Mesendoderm (in vitro differentiated cells): ENCODE measurements at regions not wholly inside any gene's neighbourhood (a gene's known extent, or its start where the extent isn't known, plus 50 kb on each side); places are given as distances from the start of the nearest gene placed in this dataset.

Source experiments
- DNase-seq: peaks from one replicate; pipeline ENCODE4 v3.0.0; 2013
- H2AK5ac ChIP-seq: 2 replicates; pipeline ENCODE4 v1.6.1; 2013; ENCODE audit warnings: low read length, inconsistent platforms
- H2BK120ac ChIP-seq: 2 replicates; pipeline ENCODE4 v1.6.1; 2013; ENCODE audit warnings: low read depth, mild to moderate bottlenecking, low read length, moderate library complexity, mixed read lengths
- H2BK15ac ChIP-seq: replicated peaks from 2 replicates; pipeline ENCODE4 v1.6.1; 2013; ENCODE audit warnings: low read depth, mild to moderate bottlenecking, moderate library complexity
- H2BK5ac ChIP-seq: 2 replicates; pipeline ENCODE4 v1.6.1; 2013; ENCODE audit warnings: low read length, inconsistent platforms
- H3K18ac ChIP-seq: 2 replicates; pipeline ENCODE4 v1.6.1; 2013; ENCODE audit warnings: mild to moderate bottlenecking, low read length, mixed read lengths
- H3K23ac ChIP-seq: one replicate; pipeline ENCODE4 v1.6.1; 2013; ENCODE audit warnings: low read length
- H3K27ac ChIP-seq: 2 replicates; pipeline ENCODE4 v1.5.1; 2013; ENCODE audit warnings: low read depth, mild to moderate bottlenecking, inconsistent platforms, low read length, moderate library complexity
- H3K27me3 ChIP-seq: 2 replicates; pipeline ENCODE4 v1.6.1; 2013; ENCODE audit warnings: low read length, control low read depth, mild to moderate bottlenecking, inconsistent platforms; ENCODE audit not compliant: insufficient read depth, poor library complexity
- H3K36me3 ChIP-seq: 2 replicates; pipeline ENCODE4 v1.6.1; 2013; ENCODE audit warnings: low read length, inconsistent platforms; ENCODE audit not compliant: control insufficient read depth, insufficient read depth
- H3K4ac ChIP-seq: one replicate; pipeline ENCODE4 v1.6.1; 2013; ENCODE audit warnings: low read depth, mild to moderate bottlenecking, low read length, moderate library complexity
- H3K4me1 ChIP-seq: 2 replicates; pipeline ENCODE4 v1.6.1; 2013; ENCODE audit warnings: low read depth, low read length, inconsistent platforms; ENCODE audit not compliant: control insufficient read depth
- H3K4me2 ChIP-seq: 2 replicates; pipeline ENCODE4 v1.6.1; 2013; ENCODE audit warnings: low read length
- H3K4me3 ChIP-seq: 2 replicates; pipeline ENCODE4 v1.5.1; 2013; ENCODE audit warnings: mild to moderate bottlenecking, low read length
- H3K56ac ChIP-seq: one replicate; pipeline ENCODE4 v1.6.1; 2013; ENCODE audit warnings: low read length
- H3K79me1 ChIP-seq: 2 replicates; pipeline ENCODE4 v1.6.1; 2013; ENCODE audit warnings: low read length, inconsistent platforms
- H3K79me2 ChIP-seq: 2 replicates; pipeline ENCODE4 v1.6.1; 2013; ENCODE audit warnings: mild to moderate bottlenecking, low read length; ENCODE audit not compliant: control insufficient read depth, insufficient read depth
- H3K9ac ChIP-seq: 2 replicates; pipeline ENCODE4 v1.6.1; 2013; ENCODE audit warnings: low read length, inconsistent platforms
- H4K5ac ChIP-seq: one replicate; pipeline ENCODE4 v1.6.1; 2013; ENCODE audit warnings: low read length
- H4K8ac ChIP-seq: one replicate; pipeline ENCODE4 v1.6.1; 2013; ENCODE audit warnings: low read depth, mild to moderate bottlenecking, control low read depth, low read length, moderate library complexity
- WGBS: extraction: QIAGEN DNeasy Blood & Tissue Kit; methylation state at CpG from one replicate; pipeline ENCODE4 v1.1.7; 2013; ENCODE audit warnings: low lambda C conversion rate, missing lambda C conversion rate; ENCODE audit not compliant: insufficient coverage; ENCODE audit errors: extremely low coverage; 5-methylcytosine and 5-hydroxymethylcytosine counted together

DNA sequence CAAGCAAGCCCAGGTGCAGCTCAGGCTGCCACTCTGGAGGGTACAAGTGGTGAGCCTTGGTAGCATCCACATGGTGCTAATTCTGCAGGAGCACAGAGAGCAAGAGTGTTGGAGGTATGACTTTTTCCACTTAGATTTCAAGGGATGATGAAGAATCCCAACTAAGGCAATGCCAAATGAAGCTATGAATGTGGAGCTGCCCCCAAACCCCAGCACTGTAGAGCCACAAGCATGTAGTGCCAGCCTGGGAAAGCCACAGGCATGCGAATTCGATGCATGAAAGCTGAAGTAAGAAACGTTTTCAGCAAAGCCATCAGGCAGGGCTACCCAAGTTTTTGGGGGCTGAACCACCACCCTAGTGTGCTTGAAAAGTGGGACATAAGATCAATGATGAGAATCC, 251.1 kb downstream of the HAO1 start:
- no peak overlapping the region for H3K4me3 ChIP-seq
- H3K18ac ChIP-seq = no peak overlapping the region
- WGBS = no CpG with 5 or more reads among the region's 3 CpGs
- no peaks in the 10 kb centered on the region for H3K79me1 ChIP-seq
- H3K4me1 ChIP-seq = no peaks in the 10 kb centered on the region
- H2AK5ac ChIP-seq = no peak overlapping the region
- no peaks in the 10 kb centered on the region for H3K79me2 ChIP-seq
- H2BK5ac ChIP-seq = no peak overlapping the region
- H3K36me3 ChIP-seq = no peaks in the 10 kb centered on the region
- H2BK15ac ChIP-seq = no peak overlapping the region
- H3K27me3 ChIP-seq = no peaks in the 10 kb centered on the region
- H2BK120ac ChIP-seq = no peak overlapping the region
- no peak overlapping the region for H3K4ac ChIP-seq
- no peak overlapping the region for H3K9ac ChIP-seq
- H3K4me2 ChIP-seq = no peak overlapping the region
- no peak overlapping the region for H4K5ac ChIP-seq
- H3K23ac ChIP-seq = no peak overlapping the region
- no peak for DNase-seq
- no peak overlapping the region for H4K8ac ChIP-seq
- H3K27ac ChIP-seq = no peak overlapping the region
- no peak overlapping the region for H3K56ac ChIP-seq

DNA sequence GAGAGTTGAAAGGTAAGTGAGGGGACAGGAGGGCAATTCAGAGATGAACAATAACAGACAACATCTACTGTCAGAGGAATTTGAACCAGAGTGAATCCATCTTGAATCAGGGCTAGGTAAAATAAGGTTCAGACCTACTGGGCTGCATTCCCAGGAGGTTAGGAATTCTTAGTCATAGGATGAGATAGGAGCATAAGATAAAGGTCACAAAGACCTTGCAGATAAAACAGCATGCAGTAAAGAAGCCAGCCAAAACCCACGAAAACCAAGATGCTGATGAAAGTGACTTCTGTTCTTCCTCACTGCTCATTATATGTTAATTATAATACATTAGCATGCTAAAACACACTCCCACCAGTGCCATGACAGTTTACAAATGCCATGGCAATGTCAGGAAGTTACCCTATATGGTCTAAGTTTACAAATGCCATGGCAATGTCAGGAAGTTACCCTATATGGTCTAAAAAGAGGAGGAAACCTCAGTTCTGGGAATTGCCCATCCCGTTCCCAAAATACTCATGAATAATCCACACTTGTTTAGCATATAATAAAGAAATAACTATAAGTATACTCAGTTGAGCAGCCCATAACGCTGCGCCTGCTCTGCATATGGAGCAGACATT, 248.5 kb downstream of the HAO1 start:
- no peak overlapping the region for H3K4ac ChIP-seq
- no peak overlapping the region for H3K27ac ChIP-seq
- H4K5ac ChIP-seq = no peak overlapping the region
- DNase-seq = peak; percentile 89
- H3K27me3 ChIP-seq = no peaks in the 10 kb centered on the region
- no peak overlapping the region for H3K9ac ChIP-seq
- no peak overlapping the region for H2BK5ac ChIP-seq
- no peaks in the 10 kb centered on the region for H3K79me1 ChIP-seq
- no peak overlapping the region for H3K4me3 ChIP-seq
- H3K4me2 ChIP-seq = no peak overlapping the region
- WGBS = no CpG with 5 or more reads among the region's 4 CpGs
- H2BK15ac ChIP-seq = no peak overlapping the region
- H4K8ac ChIP-seq = no peak overlapping the region
- no peaks in the 10 kb centered on the region for H3K79me2 ChIP-seq
- H2BK120ac ChIP-seq = no peak overlapping the region
- H3K36me3 ChIP-seq = no peaks in the 10 kb centered on the region
- H3K4me1 ChIP-seq = no peaks in the 10 kb centered on the region
- H3K56ac ChIP-seq = no peak overlapping the region
- no peak overlapping the region for H3K18ac ChIP-seq
- no peak overlapping the region for H2AK5ac ChIP-seq
- no peak overlapping the region for H3K23ac ChIP-seq

DNA sequence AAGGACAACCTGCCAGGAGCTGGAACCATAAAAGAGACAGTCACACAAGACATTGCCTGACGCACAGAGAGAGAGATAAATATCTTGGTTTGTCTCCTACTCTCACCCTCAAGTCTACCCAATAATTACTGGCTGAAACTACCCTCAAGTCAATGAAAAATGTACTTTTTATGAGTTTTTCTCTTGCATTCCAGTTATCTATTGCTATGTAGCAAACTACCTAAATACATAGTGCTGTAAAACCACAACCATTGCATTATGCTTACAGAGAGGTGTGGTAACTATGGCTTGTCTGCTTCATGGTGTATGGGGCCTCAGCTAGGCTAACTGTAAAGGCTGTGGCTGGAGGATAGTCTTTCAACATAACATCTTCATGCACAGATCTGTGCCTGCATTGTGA, 247.8 kb downstream of the HAO1 start:
- H2AK5ac ChIP-seq = no peak overlapping the region
- no peak overlapping the region for H3K9ac ChIP-seq
- H2BK15ac ChIP-seq = no peak overlapping the region
- no peak overlapping the region for H4K5ac ChIP-seq
- no peaks in the 10 kb centered on the region for H3K27me3 ChIP-seq
- H2BK120ac ChIP-seq = no peak overlapping the region
- H2BK5ac ChIP-seq = no peak overlapping the region
- H3K4me3 ChIP-seq = no peak overlapping the region
- WGBS = no CpG with 5 or more reads among the region's 1 CpG
- no peaks in the 10 kb centered on the region for H3K79me2 ChIP-seq
- H3K4ac ChIP-seq = no peak overlapping the region
- no peaks in the 10 kb centered on the region for H3K36me3 ChIP-seq
- H4K8ac ChIP-seq = no peak overlapping the region
- DNase-seq = no peak
- no peaks in the 10 kb centered on the region for H3K4me1 ChIP-seq
- H3K79me1 ChIP-seq = no peaks in the 10 kb centered on the region
- H3K4me2 ChIP-seq = no peak overlapping the region
- H3K23ac ChIP-seq = no peak overlapping the region
- H3K27ac ChIP-seq = no peak overlapping the region
- no peak overlapping the region for H3K56ac ChIP-seq
- peak overlapping the region; percentile 51 for H3K18ac ChIP-seq

DNA sequence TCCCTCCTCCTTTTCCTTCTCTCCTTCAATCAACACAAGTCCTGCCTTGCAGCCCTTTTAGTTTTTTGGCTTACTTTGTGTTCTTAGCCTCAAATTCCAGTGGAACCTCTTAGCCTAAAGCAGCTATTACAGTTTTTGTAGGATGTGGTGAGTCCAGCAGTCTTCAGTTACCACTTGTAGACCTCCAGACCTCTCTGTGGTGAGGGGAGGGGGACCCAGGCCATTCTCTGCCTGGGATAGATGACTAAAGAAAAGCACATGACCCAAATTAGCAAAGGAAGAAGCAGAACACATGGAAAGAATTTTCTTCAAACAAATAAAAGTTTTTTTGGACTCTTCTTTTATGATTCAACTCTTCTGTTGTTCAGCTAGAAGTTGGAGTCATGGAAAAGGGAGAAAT, 246.5 kb downstream of the HAO1 start:
- Histone ChIP-seq H2BK120ac (no peak overlapping the region), H3K27ac (no peak overlapping the region), H3K27me3 (no peaks in the 10 kb centered on the region), H2AK5ac (no peak overlapping the region), H3K4me1 (no peaks in the 10 kb centered on the region), H4K8ac (no peak overlapping the region), H3K4me2 (no peak overlapping the region), H2BK15ac (no peak overlapping the region), H3K79me2 (no peaks in the 10 kb centered on the region), H4K5ac (no peak overlapping the region), H3K18ac (no peak overlapping the region), H3K23ac (no peak overlapping the region), H3K4me3 (no peak overlapping the region), H3K56ac (no peak overlapping the region), H3K4ac (no peak overlapping the region), H2BK5ac (no peak overlapping the region), H3K36me3 (no peaks in the 10 kb centered on the region), H3K79me1 (no peaks in the 10 kb centered on the region), H3K9ac (no peak overlapping the region)
- DNase-seq = no peak

DNA sequence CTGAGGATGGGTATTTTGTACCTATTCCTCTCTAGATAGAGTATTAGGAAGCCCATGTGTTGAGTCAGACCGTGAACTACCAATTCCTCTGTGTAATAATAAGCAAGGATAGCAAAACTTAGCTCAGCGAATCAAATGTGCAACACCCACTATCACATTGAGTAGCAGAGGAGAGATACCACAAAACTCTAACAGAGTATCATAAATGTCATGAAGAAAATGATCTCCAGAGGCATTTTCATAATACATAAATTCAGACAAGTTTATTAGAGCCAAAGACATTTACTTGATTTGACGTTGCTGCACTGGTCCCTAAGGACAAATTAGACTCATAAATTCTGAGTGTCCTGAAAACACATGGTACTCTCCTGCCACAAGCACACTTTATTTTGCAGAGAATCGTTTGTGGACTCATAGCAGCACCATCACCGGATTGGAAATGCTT, 245.2 kb downstream of the HAO1 start:
- Histone ChIP-seq H3K36me3 (no peaks in the 10 kb centered on the region), H3K23ac (no peak overlapping the region), H3K4me1 (no peaks in the 10 kb centered on the region), H2BK5ac (no peak overlapping the region), H3K27me3 (no peaks in the 10 kb centered on the region), H2AK5ac (no peak overlapping the region), H4K8ac (no peak overlapping the region), H3K4me2 (no peak overlapping the region), H3K27ac (no peak overlapping the region), H3K79me1 (no peaks in the 10 kb centered on the region), H4K5ac (no peak overlapping the region), H3K4ac (no peak overlapping the region), H3K56ac (no peak overlapping the region), H3K18ac (no peak overlapping the region), H3K79me2 (no peaks in the 10 kb centered on the region), H3K4me3 (no peak overlapping the region), H3K9ac (no peak overlapping the region), H2BK15ac (no peak overlapping the region), H2BK120ac (no peak overlapping the region)
- DNase-seq = no peak
- no CpG with 5 or more reads among the region's 5 CpGs for WGBS

DNA sequence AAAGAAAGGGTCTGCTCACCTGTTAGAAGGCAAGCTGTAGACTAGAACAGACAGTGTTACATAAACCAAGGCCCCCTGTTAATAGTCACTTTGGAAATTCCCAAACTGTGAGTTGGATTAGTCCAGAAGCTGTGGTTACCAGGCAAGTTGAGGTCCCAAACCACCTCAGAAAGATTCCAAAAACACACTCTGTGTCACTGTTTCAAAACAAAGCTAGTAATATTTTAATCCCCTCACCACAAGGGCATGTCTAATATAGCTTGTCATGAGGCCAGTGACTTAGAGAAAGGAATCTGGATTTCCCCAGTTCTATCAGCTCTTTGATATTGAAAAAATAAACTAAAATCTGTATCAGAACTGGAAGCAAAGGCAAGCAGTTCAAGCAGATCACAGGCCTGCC, 244.6 kb downstream of the HAO1 start:
- Histone ChIP-seq H3K79me1 (no peaks in the 10 kb centered on the region), H3K36me3 (no peaks in the 10 kb centered on the region), H2BK15ac (no peak overlapping the region), H3K4me1 (no peaks in the 10 kb centered on the region), H3K56ac (no peak overlapping the region), H3K4me2 (no peak overlapping the region), H2BK120ac (no peak overlapping the region), H3K18ac (no peak overlapping the region), H3K79me2 (no peaks in the 10 kb centered on the region), H2BK5ac (no peak overlapping the region), H4K5ac (no peak overlapping the region), H3K4ac (no peak overlapping the region), H4K8ac (no peak overlapping the region), H3K4me3 (no peak overlapping the region), H3K23ac (no peak overlapping the region), H3K27ac (no peak overlapping the region), H3K27me3 (no peaks in the 10 kb centered on the region), H3K9ac (no peak overlapping the region), H2AK5ac (no peak overlapping the region)
- no peak for DNase-seq
